ENCODE measurements at regions not wholly inside any gene's neighbourhood (a gene's known extent, or its start where the extent isn't known, plus 50 kb on each side); places are given as distances from the start of the nearest gene placed in this dataset.

DNA sequence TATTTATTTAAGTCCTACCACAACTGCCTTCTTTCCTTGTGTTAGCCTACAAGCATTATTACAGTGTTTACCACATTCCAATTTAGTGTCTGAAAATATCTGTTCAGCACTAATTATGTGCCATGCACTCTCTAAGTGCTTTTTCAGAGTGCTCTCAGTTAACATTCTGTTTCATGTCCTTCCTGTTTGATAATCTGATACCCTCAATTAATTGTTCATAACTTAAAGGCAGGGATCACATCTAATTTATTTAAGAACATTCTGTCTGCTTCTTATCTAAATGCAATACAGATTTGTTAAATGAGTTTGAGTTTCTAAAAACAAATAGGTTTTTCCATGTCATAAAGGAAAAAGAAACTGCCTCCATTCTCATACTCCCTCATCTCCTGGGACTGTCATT lies 649.6 kb upstream of the ATXN8OS start:
- H3K4me3 ChIP-seq (IDR thresholded peaks at IDR 0.05; ENCODE audit: insufficient read depth, low read depth, low read length): no peak overlapping the region
- H3K27me3 ChIP-seq (ENCODE audit: insufficient read depth, low read depth): no peaks in the 10 kb centered on the region
- H3K27ac ChIP-seq: no peak overlapping the region
- no peaks in the 10 kb centered on the region for H3K4me1 ChIP-seq (ENCODE audit: low read depth, poor library complexity, severe bottlenecking)
- H2AFZ ChIP-seq (ENCODE audit: low read depth): no peak overlapping the region
- H3K9ac ChIP-seq: no peak overlapping the region
- no peaks in the 10 kb centered on the region for H3K79me2 ChIP-seq (ENCODE audit: insufficient read depth, low read depth)
- H4K20me1 ChIP-seq (ENCODE audit: insufficient read depth): no peaks in the 10 kb centered on the region
- TF ChIP-seq, protein P1, sequence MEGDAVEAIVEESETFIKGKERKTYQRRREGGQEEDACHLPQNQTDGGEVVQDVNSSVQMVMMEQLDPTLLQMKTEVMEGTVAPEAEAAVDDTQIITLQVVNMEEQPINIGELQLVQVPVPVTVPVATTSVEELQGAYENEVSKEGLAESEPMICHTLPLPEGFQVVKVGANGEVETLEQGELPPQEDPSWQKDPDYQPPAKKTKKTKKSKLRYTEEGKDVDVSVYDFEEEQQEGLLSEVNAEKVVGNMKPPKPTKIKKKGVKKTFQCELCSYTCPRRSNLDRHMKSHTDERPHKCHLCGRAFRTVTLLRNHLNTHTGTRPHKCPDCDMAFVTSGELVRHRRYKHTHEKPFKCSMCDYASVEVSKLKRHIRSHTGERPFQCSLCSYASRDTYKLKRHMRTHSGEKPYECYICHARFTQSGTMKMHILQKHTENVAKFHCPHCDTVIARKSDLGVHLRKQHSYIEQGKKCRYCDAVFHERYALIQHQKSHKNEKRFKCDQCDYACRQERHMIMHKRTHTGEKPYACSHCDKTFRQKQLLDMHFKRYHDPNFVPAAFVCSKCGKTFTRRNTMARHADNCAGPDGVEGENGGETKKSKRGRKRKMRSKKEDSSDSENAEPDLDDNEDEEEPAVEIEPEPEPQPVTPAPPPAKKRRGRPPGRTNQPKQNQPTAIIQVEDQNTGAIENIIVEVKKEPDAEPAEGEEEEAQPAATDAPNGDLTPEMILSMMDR (conservative IDR thresholded peaks at IDR 0.05; ENCODE audit: low read depth, low read length): no peak
- no peak overlapping the region for H3K4me2 ChIP-seq
- H3K36me3 ChIP-seq (ENCODE audit: insufficient read depth): no peaks in the 10 kb centered on the region

DNA sequence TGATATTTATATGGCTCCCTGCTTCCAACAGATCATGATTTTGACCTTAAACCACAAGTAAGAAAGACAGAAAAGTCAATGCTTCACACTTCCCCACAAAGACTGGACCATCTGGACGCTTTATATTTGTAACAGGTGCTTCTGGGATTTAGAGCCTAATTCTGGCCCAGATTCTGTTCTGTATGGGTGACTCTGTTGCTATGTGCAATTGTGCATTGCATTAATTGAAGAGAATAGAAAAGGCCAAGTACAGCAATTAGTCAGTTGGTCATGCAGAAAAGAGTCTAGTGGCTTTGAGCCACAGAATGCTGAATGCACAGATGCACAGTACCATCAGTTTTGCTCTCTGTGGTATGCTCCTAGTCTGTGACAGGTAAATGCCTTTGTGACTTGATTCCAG lies 657.4 kb upstream of the ATXN8OS start:
- no peak overlapping the region for H3K9ac ChIP-seq
- TF ChIP-seq, protein P1 (conservative IDR thresholded peaks at IDR 0.05; ENCODE audit: low read depth, low read length): no peak
- no peaks in the 10 kb centered on the region for H3K79me2 ChIP-seq (ENCODE audit: insufficient read depth, low read depth)
- no peak overlapping the region for H2AFZ ChIP-seq (ENCODE audit: low read depth)
- no peaks in the 10 kb centered on the region for H3K27me3 ChIP-seq (ENCODE audit: insufficient read depth, low read depth)
- H3K36me3 ChIP-seq (ENCODE audit: insufficient read depth): no peaks in the 10 kb centered on the region
- no peak overlapping the region for H3K27ac ChIP-seq
- H4K20me1 ChIP-seq (ENCODE audit: insufficient read depth): no peaks in the 10 kb centered on the region
- no peak overlapping the region for H3K4me2 ChIP-seq
- no peaks in the 10 kb centered on the region for H3K4me1 ChIP-seq (ENCODE audit: low read depth, poor library complexity, severe bottlenecking)
- H3K4me3 ChIP-seq (IDR thresholded peaks at IDR 0.05; ENCODE audit: insufficient read depth, low read depth, low read length): no peak overlapping the region

DNA sequence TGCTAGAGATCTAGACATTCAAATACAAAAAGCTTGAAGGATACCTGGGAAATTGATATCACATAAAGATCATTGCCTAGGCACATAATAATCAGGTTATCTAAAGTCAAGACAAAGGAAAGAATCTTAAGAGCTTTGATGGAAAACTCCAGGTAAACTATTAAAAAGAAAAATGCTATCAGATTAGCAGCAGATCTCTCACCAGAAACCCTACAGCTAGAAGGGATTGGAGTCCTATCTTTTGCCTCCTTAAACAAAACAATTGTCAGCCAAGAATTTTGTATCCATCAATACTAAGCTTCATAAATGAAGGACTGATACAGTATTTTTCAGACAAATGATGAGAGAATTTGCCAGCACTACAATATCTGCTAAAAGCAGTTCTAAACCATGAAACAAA lies 682.4 kb upstream of the ATXN8OS start:
- Histone ChIP-seq H4K20me1 (ENCODE audit: insufficient read depth) (no peaks in the 10 kb centered on the region), H3K79me2 (ENCODE audit: insufficient read depth, low read depth) (no peaks in the 10 kb centered on the region), H3K4me2 (no peak overlapping the region), H3K27ac (no peak overlapping the region), H3K27me3 (ENCODE audit: insufficient read depth, low read depth) (no peaks in the 10 kb centered on the region), H3K36me3 (ENCODE audit: insufficient read depth) (no peaks in the 10 kb centered on the region), H3K9ac (no peak overlapping the region), H3K4me3 (IDR thresholded peaks at IDR 0.05; ENCODE audit: insufficient read depth, low read depth, low read length) (no peak overlapping the region), H3K4me1 (ENCODE audit: low read depth, poor library complexity, severe bottlenecking) (no peaks in the 10 kb centered on the region), H2AFZ (ENCODE audit: low read depth) (no peak overlapping the region)
- TF ChIP-seq, protein P1 (conservative IDR thresholded peaks at IDR 0.05; ENCODE audit: low read depth, low read length): no peak

DNA sequence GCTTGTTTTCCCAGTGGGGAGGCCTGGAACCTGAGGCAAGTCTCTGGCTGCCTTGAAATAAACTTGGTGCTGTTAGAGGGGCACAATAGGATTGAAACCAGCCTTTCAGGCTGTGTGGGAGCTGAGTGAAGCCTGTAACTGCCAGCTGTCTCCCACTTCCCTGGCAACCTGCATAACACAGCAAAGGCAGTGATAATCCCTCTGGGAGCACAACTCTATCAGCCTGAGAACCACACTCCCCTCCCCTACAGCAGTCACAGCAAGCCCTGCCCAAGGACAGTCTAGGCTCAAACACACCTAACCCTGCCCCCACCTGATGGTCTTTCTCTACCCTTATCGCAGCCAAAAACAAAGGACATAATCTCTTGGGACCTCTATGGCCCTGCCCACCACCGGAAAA lies 683.8 kb upstream of the ATXN8OS start:
- H3K4me2 ChIP-seq: no peak overlapping the region
- H3K27ac ChIP-seq: no peak overlapping the region
- H3K4me3 ChIP-seq (IDR thresholded peaks at IDR 0.05; ENCODE audit: insufficient read depth, low read depth, low read length): no peak overlapping the region
- H3K36me3 ChIP-seq (ENCODE audit: insufficient read depth): no peaks in the 10 kb centered on the region
- H3K79me2 ChIP-seq (ENCODE audit: insufficient read depth, low read depth): no peaks in the 10 kb centered on the region
- no peak overlapping the region for H3K9ac ChIP-seq
- H3K27me3 ChIP-seq (ENCODE audit: insufficient read depth, low read depth): no peaks in the 10 kb centered on the region
- TF ChIP-seq, protein P1 (conservative IDR thresholded peaks at IDR 0.05; ENCODE audit: low read depth, low read length): no peak
- H2AFZ ChIP-seq (ENCODE audit: low read depth): no peak overlapping the region
- no peaks in the 10 kb centered on the region for H4K20me1 ChIP-seq (ENCODE audit: insufficient read depth)
- H3K4me1 ChIP-seq (ENCODE audit: low read depth, poor library complexity, severe bottlenecking): no peaks in the 10 kb centered on the region

DNA sequence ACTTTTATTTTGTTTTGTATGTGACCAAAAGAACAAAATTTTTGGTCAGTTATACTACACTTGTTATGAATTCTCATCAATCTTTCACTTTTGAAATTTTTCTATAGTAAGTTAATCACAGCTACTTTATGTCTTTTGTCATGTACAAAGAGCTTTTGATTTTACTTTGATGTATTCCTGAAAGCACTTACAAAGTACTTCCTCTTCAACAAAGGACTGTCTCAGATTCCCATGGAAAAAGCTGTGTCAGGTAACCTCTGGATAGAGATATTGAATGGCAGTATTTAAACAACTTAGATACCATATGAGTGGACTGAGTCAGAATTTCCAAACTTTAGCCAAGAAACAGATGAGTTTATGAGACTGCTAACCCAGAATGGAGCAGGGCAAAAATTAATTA lies 689.3 kb upstream of the ATXN8OS start:
- TF ChIP-seq, protein P1 (conservative IDR thresholded peaks at IDR 0.05; ENCODE audit: low read depth, low read length): no peak
- no peaks in the 10 kb centered on the region for H3K79me2 ChIP-seq (ENCODE audit: insufficient read depth, low read depth)
- H4K20me1 ChIP-seq (ENCODE audit: insufficient read depth): no peaks in the 10 kb centered on the region
- no peak overlapping the region for H3K4me3 ChIP-seq (IDR thresholded peaks at IDR 0.05; ENCODE audit: insufficient read depth, low read depth, low read length)
- H3K4me1 ChIP-seq (ENCODE audit: low read depth, poor library complexity, severe bottlenecking): no peaks in the 10 kb centered on the region
- H3K36me3 ChIP-seq (ENCODE audit: insufficient read depth): no peaks in the 10 kb centered on the region
- H3K4me2 ChIP-seq: no peak overlapping the region
- H2AFZ ChIP-seq (ENCODE audit: low read depth): no peak overlapping the region
- no peak overlapping the region for H3K27ac ChIP-seq
- H3K27me3 ChIP-seq (ENCODE audit: insufficient read depth, low read depth): no peaks in the 10 kb centered on the region
- H3K9ac ChIP-seq: no peak overlapping the region
